Ammon's horn (tissue), 1 donor: ENCODE measurements at regions not wholly inside any gene's neighbourhood (a gene's known extent, or its start where the extent isn't known, plus 50 kb on each side); places are given as distances from the start of the nearest gene placed in this dataset.

ENCODE experiments used
- DNase-seq: peaks from one replicate; pipeline ENCODE4 v3.0.0-alpha.2; 2016; ENCODE audit warnings: low spot score

DNA sequence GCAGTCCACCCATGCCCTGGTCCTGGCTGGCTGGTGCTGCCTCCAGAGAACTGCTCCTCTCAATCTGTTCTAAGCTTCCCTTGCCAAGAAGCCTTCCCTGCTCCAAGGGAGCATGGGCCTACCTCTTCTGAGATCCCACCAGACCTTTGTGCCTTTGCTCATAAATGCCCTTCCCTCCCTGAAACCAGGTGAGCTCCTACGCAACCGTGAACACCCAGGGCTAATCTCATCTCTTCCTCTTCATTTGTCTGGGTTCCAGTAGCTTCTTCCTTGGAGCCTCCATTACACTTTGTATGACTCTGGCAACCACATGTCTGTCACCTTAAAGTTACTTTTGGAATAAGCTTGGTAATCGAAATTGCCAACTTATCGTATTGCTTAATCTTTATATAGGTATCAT is 270.6 kb downstream of the PBX3 start:
- DNase-seq, result no peak

DNA sequence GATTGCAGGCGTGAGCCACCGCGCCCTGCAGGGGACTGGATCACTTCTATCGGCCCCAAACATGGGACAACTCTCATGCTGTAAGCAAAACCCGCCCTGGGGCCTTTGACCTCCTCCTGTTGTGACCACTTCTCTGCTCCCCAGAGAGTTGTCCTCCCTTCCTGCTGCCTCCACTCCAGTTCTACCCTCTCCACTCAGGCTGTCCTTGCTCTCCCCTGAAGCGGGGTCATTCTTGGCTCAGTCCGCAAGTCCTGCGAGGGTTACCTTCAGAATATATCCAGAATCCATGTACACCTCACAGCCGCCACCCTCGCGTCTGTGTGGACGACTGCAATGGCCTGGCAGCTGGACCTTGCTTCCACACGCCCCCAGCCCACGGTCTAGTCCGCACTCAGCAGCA is 273.7 kb downstream of the PBX3 start:
- DNase-seq, result no peak

DNA sequence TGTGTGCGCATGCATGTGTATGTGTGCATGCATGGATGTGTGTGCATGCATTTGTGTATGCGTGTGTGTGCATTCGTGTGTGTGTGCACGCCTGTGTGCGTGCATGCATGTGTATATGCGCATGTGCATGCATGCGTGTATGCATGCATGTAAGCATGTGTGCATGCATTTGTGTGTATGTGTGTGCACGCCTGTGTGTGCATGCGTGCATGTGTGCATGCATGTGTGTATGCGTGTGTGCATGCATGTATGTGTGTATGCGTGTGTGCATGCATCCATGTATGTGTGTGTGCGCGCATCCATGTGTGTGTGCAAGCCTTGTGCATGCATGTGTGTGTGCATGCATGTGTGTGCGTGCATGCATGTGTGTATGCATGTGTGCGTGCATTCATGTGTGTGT is 276.8 kb downstream of the PBX3 start:
- DNase-seq, result no peak

DNA sequence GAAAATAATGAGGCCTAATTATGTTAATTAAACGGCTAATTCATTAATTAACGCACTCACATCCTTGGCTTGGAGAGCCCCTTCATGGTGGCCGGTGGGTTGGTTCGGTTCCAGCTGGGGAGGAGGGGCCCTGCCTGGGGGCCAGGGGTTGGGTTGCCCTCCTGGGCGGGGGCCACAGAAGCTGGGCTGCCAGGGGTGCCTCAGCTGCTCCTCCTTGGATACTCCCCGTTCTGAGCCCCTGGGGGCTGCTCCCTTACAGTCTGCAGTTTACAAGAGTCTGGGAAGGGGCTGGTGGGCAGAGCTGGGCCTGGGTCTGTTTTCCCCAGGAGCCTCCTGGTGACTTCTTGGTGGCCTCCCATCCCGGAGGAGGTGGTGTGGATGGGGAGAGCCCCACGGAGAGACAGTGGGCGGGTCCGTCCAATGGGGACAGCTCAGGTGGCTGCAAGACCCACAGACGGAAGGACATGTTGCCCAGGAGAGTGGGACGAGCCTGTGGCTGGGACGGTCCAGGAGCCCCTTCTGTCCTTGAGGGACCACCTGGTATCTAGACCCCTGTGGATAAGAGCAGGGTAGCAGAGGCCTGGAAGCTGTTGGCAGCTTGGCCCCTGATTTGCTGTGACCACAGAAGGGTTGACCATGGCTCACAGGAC is 277.5 kb downstream of the PBX3 start:
- DNase-seq, result no peak

DNA sequence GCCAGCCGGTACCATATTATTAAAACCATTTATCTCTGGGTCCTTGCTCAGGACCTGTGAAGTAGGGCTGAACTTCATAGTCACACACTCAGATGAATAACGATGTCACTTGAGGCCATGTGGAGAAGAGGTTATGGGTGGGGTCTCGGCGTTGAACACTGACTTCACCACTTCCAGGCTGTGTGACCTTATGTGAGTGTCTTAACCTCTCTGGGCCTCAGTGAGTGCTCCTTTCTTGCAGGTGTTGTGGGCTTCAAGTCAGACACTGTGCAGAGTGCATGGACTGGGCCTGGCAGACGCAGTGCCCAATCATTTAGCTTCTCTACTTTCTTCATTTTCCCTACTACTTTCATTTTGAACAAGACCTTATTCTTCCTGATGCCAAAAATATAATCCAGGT is 278.8 kb downstream of the PBX3 start:
- no peak for DNase-seq

DNA sequence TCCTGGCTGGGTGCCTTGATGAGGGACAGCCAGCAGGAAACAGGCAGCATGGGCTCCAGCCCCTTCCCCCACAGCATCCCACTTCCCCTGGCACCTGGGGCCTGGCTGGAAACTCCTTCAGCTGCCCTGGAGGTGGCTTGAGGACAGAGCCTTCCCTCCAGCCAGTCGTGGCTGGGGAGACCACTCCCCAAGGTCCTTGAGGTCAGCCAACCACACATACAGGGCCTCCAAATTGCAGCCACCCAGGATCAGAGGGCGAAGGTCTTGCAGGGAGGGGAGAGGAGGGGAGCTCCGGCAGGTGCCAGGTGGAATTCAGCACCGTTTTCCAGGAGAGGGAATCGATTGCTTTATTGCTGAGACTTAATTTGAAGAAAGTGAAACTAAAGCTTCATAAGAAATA is 280.4 kb downstream of the PBX3 start:
- DNase-seq, result no peak

DNA sequence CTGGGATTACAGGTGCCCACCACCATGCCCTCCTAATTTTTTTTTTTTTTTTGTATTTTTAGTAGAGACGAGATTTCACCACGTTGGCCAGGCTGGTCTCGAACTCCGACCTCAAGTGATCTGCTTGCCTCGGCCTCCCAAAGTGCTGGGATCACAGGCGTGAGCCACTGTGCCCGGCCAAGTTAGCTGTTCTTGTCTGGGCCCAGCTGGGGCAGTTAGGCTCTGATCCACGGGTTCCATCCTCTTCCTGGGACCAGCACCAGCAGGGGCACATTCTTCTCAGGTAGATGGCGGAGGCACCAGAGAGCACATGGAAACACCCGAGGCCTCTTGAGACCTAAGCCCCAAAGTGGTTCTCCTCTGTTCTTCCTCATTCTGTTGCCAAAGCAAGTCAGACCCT is 281.6 kb downstream of the PBX3 start:
- no peak for DNase-seq

DNA sequence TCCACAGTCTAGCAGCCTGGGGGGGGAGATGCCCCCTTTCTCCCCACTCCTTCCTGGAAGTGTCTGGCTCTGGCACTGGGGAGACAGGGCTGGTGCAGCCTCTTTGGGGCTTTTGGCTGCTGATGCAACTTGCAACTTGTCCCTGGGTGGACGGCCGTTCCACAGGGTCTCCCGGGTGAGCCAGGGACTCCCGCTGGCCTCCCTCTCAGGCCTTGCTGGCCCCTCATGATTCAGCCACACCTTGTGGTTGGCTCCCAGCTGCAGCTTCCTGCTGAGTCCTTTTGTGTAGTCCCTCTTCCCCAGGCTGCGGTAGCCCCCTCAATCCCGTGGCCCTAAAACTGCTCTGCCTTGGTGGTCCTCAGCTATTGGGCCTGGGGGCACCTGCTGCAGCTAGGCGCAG is 283.5 kb downstream of the PBX3 start:
- DNase-seq, result no peak

DNA sequence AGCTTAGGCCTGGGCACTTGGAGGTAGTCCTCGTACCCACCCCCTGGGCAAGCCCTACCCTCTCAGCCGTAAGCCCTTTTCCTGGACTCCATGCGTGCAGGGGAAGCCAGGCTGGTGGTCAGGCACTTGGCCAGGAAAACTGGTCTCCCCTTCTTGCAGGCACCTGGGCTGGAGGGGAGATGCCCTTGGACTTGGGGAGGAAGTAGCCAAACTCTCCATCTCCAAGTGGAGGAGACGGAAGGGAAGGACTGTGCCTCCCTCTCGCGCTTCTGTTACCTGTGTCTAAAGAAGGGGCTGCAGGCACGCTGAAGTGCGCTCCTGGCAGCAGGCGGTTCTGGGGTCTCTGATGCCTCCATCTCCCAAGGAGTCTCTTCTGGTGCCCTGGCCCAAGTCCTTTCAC is 283.9 kb downstream of the PBX3 start:
- DNase-seq, result no peak

DNA sequence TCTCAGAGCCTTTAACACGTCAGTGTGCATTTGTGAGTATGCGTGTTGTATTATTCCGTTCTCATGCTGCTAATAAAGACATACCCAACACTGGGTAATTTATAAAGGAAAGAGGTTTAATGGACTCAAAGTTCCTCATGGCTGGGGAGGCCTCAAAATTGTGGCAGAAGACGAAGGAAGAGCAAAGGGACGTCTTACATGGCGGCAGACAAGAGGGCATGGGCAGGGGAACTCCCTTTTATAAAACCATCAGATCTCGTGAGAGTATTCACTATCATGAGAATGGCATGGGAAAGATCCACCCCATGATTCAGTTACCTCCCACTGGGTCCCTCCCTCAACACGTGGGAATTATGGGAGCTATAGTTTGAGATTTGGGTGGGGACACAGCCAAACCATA is 285.0 kb downstream of the PBX3 start:
- no peak for DNase-seq

DNA sequence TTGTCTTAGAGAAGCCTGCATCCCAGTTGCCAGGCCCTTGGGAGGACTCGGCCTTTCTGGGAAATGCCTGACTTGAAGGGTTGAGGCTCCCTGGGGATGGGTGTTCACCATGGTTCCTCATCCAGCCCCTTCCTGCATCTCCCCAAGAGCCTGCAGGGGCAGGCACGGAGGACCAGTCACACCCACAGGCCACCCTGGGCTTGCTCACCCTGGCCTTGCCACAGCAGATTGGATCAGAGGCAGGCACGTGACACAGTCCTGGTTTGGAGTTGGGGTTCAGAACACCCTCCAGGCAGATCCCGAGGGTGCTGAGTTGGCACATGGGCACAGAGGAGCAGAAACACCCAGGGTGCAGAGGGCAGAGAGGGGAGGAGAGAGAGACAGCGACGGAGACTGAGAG is 286.1 kb downstream of the PBX3 start:
- DNase-seq, result no peak

DNA sequence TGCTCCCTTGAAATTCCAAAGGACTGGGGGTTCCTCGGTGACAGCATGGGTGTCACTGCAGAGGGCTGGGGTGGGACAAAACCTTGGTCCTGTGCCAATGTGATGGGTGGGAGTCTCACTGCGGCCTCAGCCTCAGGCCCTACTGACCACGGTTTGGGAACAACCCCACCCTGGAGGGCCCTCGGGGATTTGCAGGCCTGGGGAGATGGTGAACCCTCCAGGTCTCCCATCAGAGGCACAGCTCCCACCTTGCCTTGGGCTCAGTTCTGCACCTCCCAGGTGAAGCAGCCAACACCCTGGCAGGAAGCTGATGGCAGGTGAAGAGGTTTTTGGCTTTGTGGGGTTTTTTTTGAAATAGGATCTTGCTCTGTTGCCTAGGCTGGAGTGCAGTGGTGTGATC is 286.8 kb downstream of the PBX3 start:
- no peak for DNase-seq

DNA sequence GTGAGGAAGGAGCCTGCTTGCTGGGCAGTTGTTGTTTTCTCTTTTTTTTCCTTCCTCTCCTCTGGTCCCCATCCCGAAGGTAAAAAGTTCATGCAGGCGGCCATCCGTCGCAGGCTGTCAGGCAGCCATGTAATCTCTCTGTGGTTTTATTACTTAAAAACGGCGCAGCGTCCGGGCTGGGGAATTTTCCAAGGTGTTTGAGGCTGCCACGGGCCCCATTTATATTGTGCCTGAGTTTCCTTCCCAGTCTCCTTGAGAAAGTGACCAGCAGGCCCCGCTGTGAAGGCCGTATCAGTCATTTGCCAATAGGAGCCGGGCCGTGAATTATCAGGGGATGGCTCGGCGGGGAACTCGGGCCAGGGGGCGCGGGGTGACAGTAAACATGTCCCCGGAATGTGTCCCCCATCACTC is 289.7 kb downstream of the PBX3 start:
- no peak for DNase-seq

DNA sequence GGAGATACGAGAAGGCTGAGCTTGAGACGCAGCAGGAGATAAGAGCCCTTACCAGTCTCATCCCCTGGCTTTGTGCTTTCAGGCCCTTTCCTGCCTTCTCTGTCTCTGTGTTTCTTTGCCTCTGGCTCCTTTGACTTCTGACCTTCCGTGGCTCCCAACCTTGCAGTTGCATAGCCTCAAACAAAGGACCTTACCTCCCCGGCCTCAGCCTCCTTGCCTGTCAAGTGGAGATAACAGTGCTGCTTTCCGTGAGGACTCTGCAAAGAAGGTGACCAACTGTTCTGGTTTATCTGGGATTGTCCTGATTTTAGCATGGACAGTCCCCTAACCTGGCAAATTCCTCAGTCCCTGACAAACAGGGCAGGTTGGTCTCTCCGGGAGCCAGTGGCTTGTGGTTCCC is 287.8 kb upstream of the MVB12B start:
- DNase-seq, result no peak

DNA sequence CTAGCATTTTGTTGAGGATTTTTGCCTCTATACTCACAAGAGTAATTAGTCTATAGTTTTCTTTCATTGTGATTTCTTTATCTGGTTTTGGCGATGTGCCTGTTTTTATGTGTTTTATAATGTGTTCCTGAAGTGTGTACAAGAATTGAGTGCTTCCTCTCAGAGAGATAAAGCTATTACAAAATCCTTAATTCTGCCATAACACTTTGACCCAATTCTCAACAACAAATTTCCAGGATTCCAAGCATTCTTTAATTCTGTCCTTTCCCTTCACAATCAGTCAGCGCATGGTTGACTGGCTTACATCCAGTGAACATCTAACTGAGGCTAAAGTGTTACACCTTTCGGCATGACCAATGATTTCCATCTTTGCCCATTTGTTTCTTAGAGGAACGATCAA is 282.9 kb upstream of the MVB12B start:
- DNase-seq, result no peak

DNA sequence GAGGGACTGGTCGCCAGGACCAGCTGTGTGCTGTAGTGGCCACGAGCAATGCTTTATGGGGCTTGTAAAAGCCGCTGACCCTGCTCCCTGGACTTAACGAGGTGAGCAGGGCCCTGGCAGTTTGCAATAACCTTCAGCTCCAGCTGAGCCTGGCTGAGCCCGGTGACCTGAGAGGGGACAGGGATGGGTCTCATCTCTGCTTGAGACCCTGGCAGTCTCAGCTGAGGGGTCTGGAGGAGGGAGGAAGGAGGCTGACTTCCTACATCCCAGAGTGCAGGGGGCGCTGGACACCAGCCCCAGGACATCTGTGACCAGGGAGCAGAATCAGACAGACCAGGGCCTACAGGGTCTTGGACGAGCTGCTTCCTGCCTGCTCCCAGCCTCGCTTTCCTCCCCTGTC is 277.5 kb upstream of the MVB12B start:
- no peak for DNase-seq

DNA sequence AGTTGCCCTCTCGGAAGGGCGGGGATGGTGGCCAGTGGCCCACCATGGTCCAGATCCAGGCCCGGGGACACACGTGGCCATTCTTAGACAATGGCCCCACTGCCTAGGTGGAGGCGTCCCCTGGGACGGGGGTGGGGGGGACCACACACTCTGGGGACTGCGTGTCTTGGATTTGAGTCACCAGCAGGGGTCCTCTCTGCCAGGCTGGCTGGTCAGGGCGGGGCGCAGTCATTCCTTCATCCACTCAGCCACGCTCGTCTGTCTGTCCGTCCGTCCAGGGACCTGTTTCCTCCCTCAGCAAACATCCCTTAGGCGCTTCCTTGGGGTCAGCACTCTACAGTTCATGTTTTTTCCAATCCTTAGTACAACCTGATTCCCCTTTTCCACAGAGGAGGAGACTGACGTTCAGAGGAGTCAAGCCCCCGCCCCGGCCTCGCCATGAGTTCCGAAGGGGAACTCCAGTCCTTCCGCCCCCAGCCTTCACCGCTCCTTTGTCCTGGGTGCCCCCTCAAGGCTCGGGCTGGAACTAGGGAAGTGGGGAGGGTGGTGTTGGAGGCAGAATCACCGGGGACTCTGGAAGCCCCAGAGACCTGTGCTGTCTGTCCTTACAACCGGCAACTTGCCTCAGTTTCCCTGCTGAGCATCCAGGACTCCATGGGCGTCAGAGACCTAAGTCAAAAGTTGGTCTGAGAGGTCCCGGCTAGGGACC is 276.6 kb upstream of the MVB12B start:
- DNase-seq, result no peak

DNA sequence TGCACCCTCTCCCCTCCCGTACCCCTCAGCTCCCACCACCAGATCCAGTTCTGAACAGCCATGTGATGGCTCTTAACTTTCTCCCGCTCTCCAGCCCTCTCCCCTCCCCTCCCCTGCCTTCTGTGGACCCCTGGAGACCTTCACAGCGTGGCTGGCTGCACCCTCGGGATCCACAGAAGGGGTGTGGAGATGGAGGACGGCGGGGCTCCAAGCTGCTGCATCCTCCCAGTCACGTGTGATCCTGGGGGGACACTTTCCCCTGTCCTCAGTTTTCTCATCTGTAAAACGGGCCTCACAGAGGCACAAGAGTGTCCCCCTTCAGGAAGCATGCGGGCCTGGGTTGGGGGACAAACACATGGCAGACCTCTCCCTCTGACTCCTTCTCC is 276.0 kb upstream of the MVB12B start:
- no peak for DNase-seq

DNA sequence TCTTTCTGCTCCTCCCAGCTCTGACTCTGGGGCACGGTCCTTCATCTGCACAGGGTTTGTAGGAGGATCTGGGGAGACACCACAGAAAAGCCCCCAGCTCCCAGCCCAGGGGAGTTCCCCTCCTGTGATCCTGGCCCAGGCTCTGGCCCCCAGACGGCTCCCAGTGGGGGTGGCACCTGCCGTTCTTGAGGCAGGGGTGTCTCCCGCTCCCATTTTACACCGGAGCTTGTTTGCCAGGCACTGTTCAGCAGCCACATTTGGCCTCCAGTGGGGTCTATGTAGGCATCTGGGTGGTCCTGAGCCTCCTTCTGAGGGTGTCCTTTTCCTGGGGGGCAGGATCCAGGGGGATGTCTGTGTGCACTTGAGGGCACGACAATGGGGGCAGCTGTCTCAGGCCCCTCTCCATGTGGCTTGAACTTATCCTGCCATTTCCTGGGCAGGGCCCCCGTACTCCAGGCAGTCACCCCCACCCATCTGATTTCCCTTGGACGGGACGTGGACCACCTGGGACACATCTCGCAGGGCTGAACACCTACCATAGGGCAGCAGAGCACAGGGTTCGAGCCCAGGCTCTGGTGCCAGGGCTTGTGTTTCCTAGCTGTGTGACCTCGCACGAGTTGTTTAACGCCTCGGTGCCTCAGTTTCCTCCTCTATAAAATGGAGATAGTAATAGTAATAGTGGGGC is 275.0 kb upstream of the MVB12B start:
- DNase-seq, result no peak

DNA sequence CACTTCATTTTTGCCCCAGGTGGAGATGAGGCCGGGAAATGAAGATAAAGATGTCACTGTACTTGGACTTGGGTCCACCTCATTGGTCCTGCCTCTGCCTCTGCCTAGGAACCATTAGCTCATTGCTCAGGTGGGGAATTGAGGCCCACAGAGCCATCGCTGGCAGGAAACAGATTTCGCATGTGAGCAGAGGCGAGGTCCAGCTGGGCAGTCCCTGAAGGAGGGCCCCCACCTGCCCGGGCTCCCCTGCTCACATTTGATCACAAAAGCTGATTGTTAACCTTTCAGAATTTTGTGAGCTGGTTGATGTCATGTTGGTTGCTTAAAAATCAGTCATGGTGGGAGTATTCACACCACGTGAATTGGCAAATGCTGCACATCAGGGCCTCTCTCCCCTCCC is 273.8 kb upstream of the MVB12B start:
- DNase-seq, result no peak

DNA sequence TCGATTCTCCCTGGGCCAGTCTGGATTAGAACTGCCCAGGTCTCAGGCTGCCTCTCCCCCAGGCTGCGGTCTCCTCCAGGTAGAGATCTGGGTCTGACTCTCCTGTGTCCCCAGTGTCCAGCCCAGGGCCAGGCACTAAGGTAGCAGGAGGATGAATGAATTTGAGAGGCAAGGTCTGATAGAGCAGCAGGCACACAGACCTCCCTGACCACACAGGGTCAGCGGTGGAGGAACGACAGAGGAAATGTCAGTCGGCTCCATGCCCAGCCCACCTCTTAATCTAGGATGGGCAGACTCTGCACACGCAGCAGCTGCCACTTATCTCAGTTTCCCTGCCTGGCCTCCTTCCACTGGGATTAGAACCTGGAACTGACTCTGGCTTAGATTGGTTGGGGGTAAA is 272.7 kb upstream of the MVB12B start:
- no peak for DNase-seq

DNA sequence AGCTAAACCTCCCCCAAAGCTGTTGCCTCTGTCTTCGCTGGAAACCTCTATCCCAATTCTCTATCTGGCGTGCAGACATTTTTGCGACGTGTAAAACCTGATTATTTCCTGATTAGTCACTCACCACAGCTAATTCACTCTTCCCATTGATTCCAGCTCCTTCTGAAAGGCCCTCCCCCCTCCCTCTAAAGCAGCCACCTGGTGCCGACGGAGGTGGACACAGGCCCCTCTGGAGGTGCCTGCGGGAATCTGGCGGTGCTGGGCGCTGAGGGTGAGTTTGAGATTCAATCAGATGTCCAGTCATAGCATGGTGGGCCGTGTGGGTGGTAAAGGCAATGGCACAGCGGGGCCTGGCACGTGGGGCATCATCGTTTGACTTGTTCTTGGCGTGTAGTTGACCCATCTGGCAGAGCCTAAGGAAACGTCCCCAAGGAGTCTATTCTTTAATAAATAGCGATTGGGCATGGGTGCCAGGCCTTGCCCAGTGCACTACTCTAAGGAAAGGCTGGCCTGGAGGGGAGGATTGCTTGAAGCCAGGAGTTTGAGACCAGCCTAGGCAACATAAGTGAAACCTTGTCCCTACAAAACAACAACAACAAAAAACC is 271.1 kb upstream of the MVB12B start:
- no peak for DNase-seq

DNA sequence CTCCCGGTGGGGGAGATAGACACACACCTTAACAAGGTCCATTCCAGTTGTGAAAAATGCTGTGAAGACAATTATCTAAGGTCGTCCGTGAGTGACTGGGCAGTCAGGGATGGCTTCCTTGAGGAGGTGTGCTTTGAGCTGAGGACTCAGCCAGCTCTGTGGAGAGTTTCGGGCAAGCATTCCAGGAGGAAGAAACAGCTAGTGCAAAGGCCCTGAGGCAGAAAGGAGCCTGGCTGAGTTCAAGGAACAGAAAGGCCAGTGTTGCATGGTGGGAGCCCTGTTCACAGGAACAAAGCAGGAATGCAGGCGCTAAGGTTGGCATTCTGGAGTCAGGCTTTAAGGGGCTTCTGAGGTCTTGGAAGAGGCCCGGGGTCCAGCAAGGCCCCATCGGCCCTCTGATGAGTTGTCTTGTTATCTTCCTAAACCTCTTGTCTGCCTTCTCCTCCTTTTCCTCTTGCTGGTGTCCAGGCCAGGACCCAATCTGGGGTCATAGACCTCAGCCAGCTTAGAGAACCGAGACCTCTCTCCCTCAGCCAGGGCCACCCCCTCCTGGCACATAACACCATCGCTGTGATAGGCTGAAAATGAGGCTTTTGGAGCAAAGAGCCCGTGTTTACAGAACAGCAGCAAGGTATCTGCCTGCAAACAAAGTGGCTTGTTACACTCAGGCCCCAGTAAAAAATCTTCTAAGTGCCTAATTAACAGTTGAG is 270.2 kb upstream of the MVB12B start:
- no peak for DNase-seq
